CD4-positive, alpha-beta T cell treated with Interleukin-6 at 100 ng/mL for 8 hours (primary cell): ENCODE measurements at regions not wholly inside any gene's neighbourhood (a gene's known extent, or its start where the extent isn't known, plus 50 kb on each side); places are given as distances from the start of the nearest gene placed in this dataset.
"Not testable (repeated sequence)": the region's sequence is repeated elsewhere in the genome, so short reads cannot be mapped to it uniquely, and the experiment has no call there.

Source experiments
- DNase-seq: peaks from one replicate; pipeline ENCODE4 v3.0.0-alpha.2; 2020; ENCODE audit warnings: mixed read lengths, low spot score

DNA sequence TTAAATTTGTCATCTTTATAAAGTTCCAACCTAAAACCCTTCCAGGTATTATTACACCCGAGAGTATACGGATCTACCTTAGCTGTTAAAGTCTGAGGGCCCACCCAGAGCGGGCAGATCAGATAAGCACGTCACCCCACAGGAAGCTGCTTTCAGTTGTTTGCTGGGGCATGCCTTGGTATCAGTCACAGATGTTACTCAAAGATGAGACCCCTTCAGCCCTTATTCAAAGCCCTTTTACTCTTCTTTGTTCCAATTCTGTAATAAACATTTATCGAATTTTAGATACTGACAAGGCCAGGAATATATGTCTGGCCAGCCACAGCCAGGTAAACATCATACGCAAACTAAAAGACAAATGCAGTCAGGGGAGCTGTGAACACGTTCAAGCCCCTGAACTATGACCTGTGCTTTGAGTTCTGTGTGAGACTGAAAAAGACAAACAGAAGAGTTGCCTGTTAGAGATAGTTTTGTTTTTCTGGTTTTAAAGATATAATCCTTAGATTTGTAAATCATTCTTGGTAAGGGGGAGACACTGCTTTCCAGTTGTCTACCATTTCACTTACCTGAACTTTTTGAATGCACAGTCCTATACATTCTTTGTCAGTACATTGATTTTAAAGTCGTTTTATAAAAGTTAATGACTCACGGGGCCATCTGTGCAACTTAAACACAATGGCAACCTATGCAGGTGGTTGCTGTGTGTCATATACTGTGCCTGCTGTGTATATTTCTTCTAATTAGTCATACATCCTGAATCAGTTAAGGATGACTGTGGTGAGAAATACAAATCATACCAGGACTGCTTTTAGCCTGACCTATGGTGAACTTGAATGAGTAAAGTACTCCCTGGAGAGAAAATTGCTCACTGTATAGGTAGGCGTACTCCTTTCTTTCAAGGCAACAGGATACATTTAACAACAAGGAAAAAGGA is 100.5 kb upstream of the ITPRID2 start:
- no peak for DNase-seq

- DNase-seq = no peak
Observed at GRCh38 chr2:181792906-181793305, 98.6 kb upstream of the ITPRID2 start.

- DNase-seq = no peak
Observed at GRCh38 chr2:181798022-181798421, 93.5 kb upstream of the ITPRID2 start.

GRCh38 chr2:181802300-181802699 is 89.2 kb upstream of the ITPRID2 start:
- not testable (repeated sequence) for DNase-seq

GRCh38 chr2:181803903-181804799 is 87.4 kb upstream of the ITPRID2 start:
- DNase-seq = not testable (repeated sequence)

DNA sequence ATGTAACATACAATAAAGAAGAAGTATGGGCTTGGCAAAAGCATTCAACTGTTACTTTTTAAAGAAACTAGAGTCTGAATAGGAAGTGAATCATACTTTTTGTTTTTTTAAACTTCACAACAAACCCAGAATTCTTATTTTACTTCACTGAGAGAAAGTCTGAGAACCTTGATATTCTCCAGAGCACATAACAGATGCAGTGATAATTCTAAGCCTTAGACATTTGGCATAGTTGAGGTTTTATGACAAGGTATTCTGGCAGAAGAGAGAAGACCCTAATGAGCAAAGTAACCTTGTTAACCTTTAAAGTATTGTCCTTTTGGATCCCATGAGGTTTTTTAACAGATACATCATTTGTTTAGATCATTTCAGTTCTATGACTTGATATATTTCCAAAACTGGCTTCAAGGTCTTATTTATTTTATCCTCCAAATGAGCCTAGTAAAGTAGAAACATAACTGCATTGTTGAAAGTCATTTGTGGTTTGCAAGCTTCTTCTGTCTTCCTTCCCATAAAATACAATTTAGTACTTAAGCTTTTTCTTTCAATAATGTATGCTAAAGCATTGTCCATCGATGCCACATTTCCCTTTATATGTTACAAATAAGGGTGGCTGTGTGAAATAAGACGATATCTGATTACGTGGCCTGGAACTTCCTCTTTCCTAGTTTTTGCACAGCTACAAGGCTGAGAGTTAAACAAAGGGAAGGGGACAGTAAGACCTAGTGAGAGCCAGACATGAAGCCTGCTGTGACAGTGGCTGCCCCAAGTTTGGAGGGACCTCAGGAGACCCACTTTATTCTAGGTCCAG is 86.1 kb upstream of the ITPRID2 start:
- DNase-seq = no peak

- no peak for DNase-seq
Observed at GRCh38 chr2:181806039-181806392, 85.5 kb upstream of the ITPRID2 start.

DNA sequence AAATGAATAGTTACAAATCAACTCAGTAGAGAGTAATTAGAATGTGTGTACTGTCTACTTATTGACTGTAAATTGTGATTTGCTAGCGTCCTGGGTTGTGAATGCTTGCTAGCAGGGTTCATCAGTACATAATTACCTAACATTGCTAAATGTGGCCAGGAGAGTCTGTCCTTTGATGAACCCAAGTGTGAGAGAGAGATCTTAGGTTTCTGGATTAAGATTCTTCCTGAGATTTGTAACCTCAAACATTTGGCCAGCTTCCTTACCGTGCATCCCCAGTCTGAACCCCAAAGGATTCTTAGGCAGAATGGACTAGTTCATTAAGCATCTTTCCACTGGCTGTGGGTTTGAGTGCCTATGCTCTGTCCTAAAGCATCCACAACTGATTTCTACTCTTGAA is 84.0 kb upstream of the ITPRID2 start:
- no peak for DNase-seq

DNA sequence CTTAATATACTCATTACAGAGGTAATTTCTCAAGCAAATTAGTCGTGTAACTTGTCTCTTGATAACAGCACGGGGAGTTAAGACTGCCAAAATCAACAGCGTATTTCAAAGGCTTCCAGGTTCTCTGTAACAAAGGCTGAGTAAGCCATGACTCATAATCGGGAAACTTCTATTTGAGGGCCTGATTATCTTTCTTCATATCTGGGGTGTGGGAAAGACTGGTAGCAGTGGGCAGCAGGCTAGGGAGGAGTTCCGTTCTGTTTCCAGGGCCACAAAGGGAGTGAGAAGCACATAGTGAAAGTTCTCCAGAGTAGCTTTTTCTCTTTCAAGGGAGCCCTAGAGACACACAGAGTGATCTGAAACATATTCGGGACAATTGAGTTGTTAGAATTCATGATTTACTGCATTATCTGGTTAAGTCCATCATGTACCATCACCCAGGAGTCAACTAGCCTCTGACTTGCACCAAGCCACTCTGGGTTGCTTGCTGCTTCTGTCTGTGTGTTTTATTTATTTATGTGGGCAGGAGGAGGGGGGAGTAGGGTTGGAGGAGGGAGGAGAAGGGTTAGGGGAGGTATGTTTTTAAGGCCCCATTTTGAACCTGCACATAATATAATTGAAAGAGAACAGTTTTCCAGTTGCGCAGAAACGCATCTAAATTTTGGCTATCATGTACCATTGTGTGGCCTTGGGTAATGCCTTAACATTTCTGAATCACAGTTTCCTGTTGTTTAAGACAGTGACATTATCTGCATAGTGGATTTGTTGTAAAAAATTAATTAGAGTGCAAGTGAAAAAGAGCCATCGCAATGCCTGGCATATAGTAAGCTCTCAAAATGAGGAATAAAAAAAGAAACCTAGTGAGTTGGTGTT is 80.5 kb upstream of the ITPRID2 start:
- DNase-seq = no peak

DNA sequence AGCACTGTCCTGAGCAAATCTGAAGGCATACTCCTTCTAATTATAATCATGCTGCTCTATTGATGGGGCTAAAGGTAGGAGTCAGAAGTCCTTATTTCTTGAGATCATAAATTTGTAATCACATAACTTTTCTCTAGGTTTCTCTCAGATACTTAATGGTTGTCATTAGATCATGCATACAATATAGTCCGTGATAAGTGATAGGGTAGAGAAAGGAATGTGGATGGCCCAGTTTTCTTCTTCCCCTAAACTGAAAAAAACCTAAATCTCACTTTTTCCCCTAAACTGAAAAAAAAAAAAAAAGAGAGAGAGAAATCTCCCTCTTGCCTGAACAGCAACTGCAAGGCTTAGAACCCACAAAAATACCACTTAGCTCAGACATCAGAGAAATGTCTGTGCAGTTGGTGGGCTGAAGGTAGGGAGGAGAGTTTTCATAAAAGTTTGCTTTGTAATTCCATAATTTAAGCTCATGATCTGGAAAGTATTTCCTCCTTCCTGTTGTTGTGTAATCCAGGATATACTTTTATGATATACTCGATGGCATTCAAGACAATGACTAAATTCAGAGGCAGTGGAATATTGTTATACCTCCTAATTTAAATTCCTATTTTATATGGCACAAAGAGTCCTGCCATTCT is 79.3 kb upstream of the ITPRID2 start:
- DNase-seq = no peak

DNA sequence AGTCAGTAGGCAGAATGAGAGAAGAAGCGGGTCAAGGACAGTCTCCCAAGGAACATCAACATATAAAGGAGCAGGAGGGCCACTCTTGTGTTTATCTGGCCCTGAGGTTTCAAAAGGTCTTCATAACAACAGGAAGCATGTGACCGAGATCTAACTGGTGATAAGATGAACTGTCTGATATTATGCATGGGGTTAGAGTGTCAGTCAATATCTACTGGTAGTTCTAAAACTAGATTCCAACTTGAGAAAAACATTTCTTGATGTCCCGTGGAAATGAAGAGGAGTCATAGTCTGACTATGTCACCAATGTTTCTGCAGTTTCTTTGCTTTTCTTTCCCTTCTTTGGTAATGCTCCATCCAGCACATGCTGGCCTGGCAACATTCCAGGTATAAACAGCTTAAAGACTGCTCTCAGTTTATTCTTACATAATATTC is 77.5 kb upstream of the ITPRID2 start:
- DNase-seq = no peak

DNA sequence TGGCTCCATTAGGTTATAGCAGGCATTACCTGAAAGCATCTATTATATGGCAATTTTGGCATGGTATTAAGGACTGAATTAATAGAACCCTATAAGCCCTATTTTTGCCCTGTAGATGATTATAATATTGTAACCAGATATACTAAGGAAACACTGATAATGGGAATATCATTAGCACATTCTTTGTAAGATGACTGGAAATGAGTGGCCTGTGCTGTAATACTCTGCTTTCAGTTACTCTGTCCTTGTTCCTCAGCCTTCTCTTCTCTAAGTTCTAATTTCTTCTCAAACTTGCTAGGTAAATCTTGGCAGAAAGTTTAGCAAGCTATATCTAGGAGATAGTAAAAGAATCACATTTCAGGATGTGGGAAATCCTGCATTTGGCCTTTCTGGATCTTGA is 74.0 kb upstream of the ITPRID2 start:
- DNase-seq = no peak

GRCh38 chr2:181818058-181818680 is 73.4 kb upstream of the ITPRID2 start:
- DNase-seq = no peak

- DNase-seq = no peak
Observed at GRCh38 chr2:181818840-181819239, 72.7 kb upstream of the ITPRID2 start.

GRCh38 chr2:181821049-181821448 is 70.5 kb upstream of the ITPRID2 start:
- DNase-seq = no peak

DNA sequence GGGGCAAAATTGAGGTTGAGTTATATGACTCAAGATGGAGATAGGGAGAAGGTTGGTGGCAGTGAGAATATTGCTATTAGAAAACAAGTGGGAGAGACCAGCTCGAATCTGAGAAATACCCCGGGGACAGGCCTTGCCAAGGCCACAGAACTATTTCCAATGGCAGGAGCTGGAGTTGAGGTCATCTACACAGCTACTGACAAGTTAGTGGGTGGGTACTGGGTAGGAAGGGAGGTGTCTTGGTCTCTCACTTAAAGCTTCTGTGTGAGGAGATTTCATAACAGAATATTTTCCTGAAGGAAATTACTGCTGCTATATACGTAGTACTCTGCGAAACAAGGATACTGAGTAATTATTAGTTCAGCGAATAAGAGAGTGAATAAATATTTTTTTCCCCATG is 69.4 kb upstream of the ITPRID2 start:
- no peak for DNase-seq

GRCh38 chr2:181823405-181823804 is 68.1 kb upstream of the ITPRID2 start:
- no peak for DNase-seq

DNA sequence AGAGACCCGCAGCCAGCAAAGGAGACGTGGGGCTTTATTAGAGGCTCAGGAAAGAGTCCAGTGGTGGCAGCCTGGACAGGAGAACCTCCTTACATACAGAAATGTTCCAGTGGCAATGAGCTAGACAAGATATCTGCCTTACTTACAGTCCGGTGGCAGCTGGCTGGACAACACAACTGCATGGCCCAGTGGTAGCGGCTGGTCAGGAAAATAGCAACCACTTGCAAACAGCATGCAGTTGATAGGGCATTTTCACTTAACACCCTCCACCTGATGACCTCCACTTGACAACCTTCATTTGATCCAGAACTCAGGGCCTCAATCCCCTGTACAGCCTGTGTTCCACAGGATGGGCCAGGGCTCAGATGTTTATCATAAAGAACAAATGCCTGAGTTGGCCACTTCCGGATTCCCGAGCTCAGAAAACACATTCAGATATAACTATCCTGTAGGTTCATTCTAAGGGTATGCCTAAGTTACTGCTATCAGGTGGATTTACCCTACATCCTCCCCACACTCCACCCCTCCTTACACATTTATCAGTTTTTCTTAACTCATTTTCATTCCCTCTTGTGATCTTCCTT is 63.3 kb upstream of the ITPRID2 start:
- DNase-seq = no peak

- DNase-seq = no peak
Observed at GRCh38 chr2:181829230-181829629, 62.3 kb upstream of the ITPRID2 start.

- no peak for DNase-seq
Observed at GRCh38 chr2:181832015-181832414, 59.5 kb upstream of the ITPRID2 start.
